HEK293 (cell line): ENCODE measurements at regions not wholly inside any gene's neighbourhood (a gene's known extent, or its start where the extent isn't known, plus 50 kb on each side); places are given as distances from the start of the nearest gene placed in this dataset.

ENCODE experiments used
- CTCF ChIP-seq: fragments of 450-650 bp; formaldehyde crosslinking; IDR thresholded peaks from 2 replicates; pipeline ENCODE4 v1.5.1; 2016; ENCODE audit warnings: missing biosample characterization, missing genetic modification characterization
- MYNN ChIP-seq: fragments of 450-650 bp; formaldehyde crosslinking; IDR thresholded peaks from 2 replicates; pipeline ENCODE4 v1.5.1; 2016; ENCODE audit warnings: missing biosample characterization, missing genetic modification characterization, borderline replicate concordance
- ZNF23 ChIP-seq: fragments of 450-650 bp; formaldehyde crosslinking; IDR thresholded peaks from 2 replicates; pipeline ENCODE4 v1.5.1; 2016; ENCODE audit warnings: missing biosample characterization, missing genetic modification characterization, borderline replicate concordance
- ZNF394 ChIP-seq: fragments of 450-650 bp; formaldehyde crosslinking; IDR thresholded peaks from 2 replicates; pipeline ENCODE4 v1.5.1; 2016; ENCODE audit warnings: missing biosample characterization, missing genetic modification characterization, mild to moderate bottlenecking, moderate library complexity, borderline replicate concordance

- TF ChIP-seq MYNN (tag by site-specific recombination): no peak
- TF ChIP-seq ZNF23: no peak
- no peak for TF ChIP-seq ZNF394 (tag by site-specific recombination)
- TF ChIP-seq CTCF (tag by site-specific recombination): no peak
Measured at GRCh38 chr21:16900685-16901084, 612.2 kb upstream of the CXADR start.
